Body of pancreas (tissue), 4 donors: ENCODE measurements at regions not wholly inside any gene's neighbourhood (a gene's known extent, or its start where the extent isn't known, plus 50 kb on each side); places are given as distances from the start of the nearest gene placed in this dataset.

Experiments
- ATAC-seq: fragments of 150-250 bp; one replicate; pipeline ENCODE4 v1.9.1; 2016
- DNase-seq, 4 donors: peaks; one replicate each; pipeline ENCODE4 v3.0.0-alpha.2; 2019
- H3K27ac ChIP-seq, 4 donors: fragments of 200-600 bp; sonication (generic); 1 replicate in 3 of 4; 2 replicates in 1 of 4; pipeline versions ENCODE4 v1.5.1 to v1.6.1; 2016 to 2019; ENCODE audit warnings: mild to moderate bottlenecking in 1 of 4, mixed read lengths in 1 of 4, moderate library complexity in 1 of 4
- H3K27me3 ChIP-seq, 2 donors: fragments of 200-600 bp; sonication (generic); one replicate each; pipeline ENCODE4 v1.6.0; 2016; ENCODE audit warnings: mild to moderate bottlenecking in 1 of 2
- H3K36me3 ChIP-seq, 2 donors: fragments of 200-600 bp; sonication (generic); replicated peaks in 1 of 2; 2 replicates each; pipeline ENCODE4 v1.5.1; 2016; ENCODE audit warnings: low read depth in 2 of 2; ENCODE audit not compliant: insufficient read depth in 1 of 2
- H3K4me1 ChIP-seq: fragments of 200-600 bp; sonication (generic); one replicate; pipeline ENCODE4 v1.6.0; 2016
- H3K4me3 ChIP-seq, 2 donors: fragments of 200-600 bp; sonication (generic); 1 replicate in 1 of 2; 2 replicates in 1 of 2; pipeline ENCODE4 v1.5.1; 2016 to 2019
- H3K9me3 ChIP-seq, 3 donors: fragments of 200-600 bp; sonication (generic); 1 replicate in 2 of 3; 2 replicates in 1 of 3; pipeline ENCODE4 v1.5.1; 2016
- POLR2A ChIP-seq, 3 donors: fragments of 450-650 bp; IDR thresholded peaks; one replicate each; pipeline ENCODE4 v1.6.1; 2016; ENCODE audit warnings: antibody characterized with exemption in 3 of 3, mild to moderate bottlenecking in 2 of 3
- WGBS, 2 donors: methylation state at CpG; one replicate each; pipeline ENCODE4 v1.1.5; 2017; 5-methylcytosine and 5-hydroxymethylcytosine counted together
- intact Hi-C: fragments of 100-400 bp; cut with DNase I; formaldehyde crosslinking; loops from one replicate; pipeline ENCODE4 v1.15.1; 2023
- TF ChIP-seq, protein P1 (sequence below), 7 experiments: fragments of 450-650 bp in 4 of 7; fragments of 200-600 bp in 3 of 7; sonication (generic) in 3 of 7; IDR thresholded peaks; one replicate each; pipeline ENCODE4 v1.5.1; 2016 to 2019; ENCODE audit warnings: antibody characterized with exemption in 7 of 7

GRCh38 chr12:124165695-124166094, 129.2 kb upstream of the RFLNA start:
- no peak for TF ChIP-seq POLR2A (IDR thresholded peaks at IDR 0.05)
- TF ChIP-seq, protein P1, sequence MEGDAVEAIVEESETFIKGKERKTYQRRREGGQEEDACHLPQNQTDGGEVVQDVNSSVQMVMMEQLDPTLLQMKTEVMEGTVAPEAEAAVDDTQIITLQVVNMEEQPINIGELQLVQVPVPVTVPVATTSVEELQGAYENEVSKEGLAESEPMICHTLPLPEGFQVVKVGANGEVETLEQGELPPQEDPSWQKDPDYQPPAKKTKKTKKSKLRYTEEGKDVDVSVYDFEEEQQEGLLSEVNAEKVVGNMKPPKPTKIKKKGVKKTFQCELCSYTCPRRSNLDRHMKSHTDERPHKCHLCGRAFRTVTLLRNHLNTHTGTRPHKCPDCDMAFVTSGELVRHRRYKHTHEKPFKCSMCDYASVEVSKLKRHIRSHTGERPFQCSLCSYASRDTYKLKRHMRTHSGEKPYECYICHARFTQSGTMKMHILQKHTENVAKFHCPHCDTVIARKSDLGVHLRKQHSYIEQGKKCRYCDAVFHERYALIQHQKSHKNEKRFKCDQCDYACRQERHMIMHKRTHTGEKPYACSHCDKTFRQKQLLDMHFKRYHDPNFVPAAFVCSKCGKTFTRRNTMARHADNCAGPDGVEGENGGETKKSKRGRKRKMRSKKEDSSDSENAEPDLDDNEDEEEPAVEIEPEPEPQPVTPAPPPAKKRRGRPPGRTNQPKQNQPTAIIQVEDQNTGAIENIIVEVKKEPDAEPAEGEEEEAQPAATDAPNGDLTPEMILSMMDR (IDR thresholded peaks at IDR 0.05): no peak
- ATAC-seq (no peak), DNase-seq (no peak)
- WGBS, 2 donors: 80 to 90% methylated on average over 1 to 2 of the region's 2 CpGs
- no peak overlapping the region for H3K4me3 ChIP-seq
- no peaks in the 10 kb centered on the region for H3K9me3 ChIP-seq
- no peaks in the 10 kb centered on the region for H3K27me3 ChIP-seq
- H3K4me1 ChIP-seq: no peaks in the 10 kb centered on the region
- intact Hi-C loops: no loop called here
- no peaks in the 10 kb centered on the region for H3K36me3 ChIP-seq
- no peak overlapping the region for H3K27ac ChIP-seq

DNA sequence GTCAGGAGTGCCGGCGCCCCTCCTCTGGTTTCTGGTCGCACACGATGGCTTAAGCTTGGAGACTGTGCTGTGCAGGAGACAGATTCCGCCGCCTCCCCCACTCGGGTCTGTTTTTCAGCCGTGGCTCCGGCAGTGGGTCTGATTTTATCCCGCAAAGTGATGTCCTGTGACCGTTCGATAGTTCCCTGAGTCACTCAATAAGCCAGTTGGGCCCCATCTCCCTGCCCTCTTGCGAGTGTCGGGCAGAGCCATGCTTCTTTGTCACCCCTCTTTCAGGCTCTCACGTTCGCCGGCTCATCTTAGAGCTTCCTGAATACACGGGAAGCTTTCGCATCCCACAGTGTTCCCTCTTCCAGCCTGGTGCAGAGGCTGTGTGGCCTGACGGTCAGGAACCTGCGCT, 127.8 kb upstream of the RFLNA start:
- Histone ChIP-seq H3K27me3 (no peaks in the 10 kb centered on the region), H3K36me3 (no peaks in the 10 kb centered on the region), H3K4me1 (no peaks in the 10 kb centered on the region), H3K9me3 (no peaks in the 10 kb centered on the region), H3K27ac (no peak overlapping the region), H3K4me3 (no peak overlapping the region)
- DNase-seq: no peak
- ATAC-seq: no peak
- intact Hi-C loops: no loop called here
- 85 to 89% methylated on average over 20 to 21 of the region's 21 CpGs for WGBS, 2 donors
- TF ChIP-seq, protein P1 (IDR thresholded peaks at IDR 0.05): no peak
- no peak for TF ChIP-seq POLR2A (IDR thresholded peaks at IDR 0.05)

- ATAC-seq: no peak
- WGBS, 2 donors: 82% methylated on average over 7 to 8 of the region's 8 CpGs
These were observed 126.7 kb upstream of the RFLNA start for GRCh38 chr12:124168016-124168786.

GRCh38 chr12:124169577-124170284, 125.2 kb upstream of the RFLNA start:
- DNase-seq: no peak
- no peak for TF ChIP-seq POLR2A (IDR thresholded peaks at IDR 0.05)
- TF ChIP-seq, protein P1 (IDR thresholded peaks at IDR 0.05): no peak
- 33 to 39% methylated on average over 3 to 4 of the region's 4 CpGs for WGBS, 2 donors
- intact Hi-C loops: no loop called here
- Histone ChIP-seq H3K4me1 (no peaks in the 10 kb centered on the region), H3K27me3 (no peaks in the 10 kb centered on the region), H3K4me3 (no peak overlapping the region), H3K36me3 (no peaks in the 10 kb centered on the region), H3K9me3 (no peaks in the 10 kb centered on the region), H3K27ac (no peak overlapping the region)
- no peak for ATAC-seq

More at GRCh38 chr12:124168016-124168786, 126.7 kb upstream of the RFLNA start:
- H3K36me3 ChIP-seq: no peaks in the 10 kb centered on the region
- no peak for DNase-seq
- H3K4me1 ChIP-seq: no peaks in the 10 kb centered on the region
- no peak overlapping the region for H3K4me3 ChIP-seq
- H3K27me3 ChIP-seq: no peaks in the 10 kb centered on the region
- no peak overlapping the region for H3K27ac ChIP-seq
- TF ChIP-seq, protein P1 (IDR thresholded peaks at IDR 0.05): no peak
- no peak for TF ChIP-seq POLR2A (IDR thresholded peaks at IDR 0.05)
- intact Hi-C loops: no loop called here
- no peaks in the 10 kb centered on the region for H3K9me3 ChIP-seq
